Smooth muscle cell (in vitro differentiated cells): ENCODE measurements at regions not wholly inside any gene's neighbourhood (a gene's known extent, or its start where the extent isn't known, plus 50 kb on each side); places are given as distances from the start of the nearest gene placed in this dataset.

ENCODE experiments used
- DNase-seq: peaks from one replicate; lab custom pipeline; 2025; ENCODE audit not compliant: unreplicated experiment; lab: John Stamatoyannopoulos, UW
- H2AFZ ChIP-seq: fragments of 200-600 bp; sonication (generic); 2 replicates; pipeline ENCODE4 v1.6.0; 2016; ENCODE audit warnings: antibody characterized with exemption, low read depth, mild to moderate bottlenecking
- H3F3A ChIP-seq: fragments of 200-600 bp; sonication (generic); 2 replicates; pipeline ENCODE4 v1.6.0; 2017; ENCODE audit warnings: antibody characterized with exemption, low read depth
- H3K27ac ChIP-seq: fragments of 200-600 bp; sonication (generic); 2 replicates; pipeline ENCODE4 v1.5.1; 2016; ENCODE audit warnings: low read depth, mild to moderate bottlenecking
- H3K27me3 ChIP-seq: fragments of 200-600 bp; sonication (generic); 2 replicates; pipeline ENCODE4 v1.6.1; 2016; ENCODE audit warnings: low read depth, mild to moderate bottlenecking
- H3K36me3 ChIP-seq: fragments of 200-600 bp; sonication (generic); 2 replicates; pipeline ENCODE4 v1.5.1; 2016; ENCODE audit warnings: low read depth
- H3K4me1 ChIP-seq: fragments of 200-600 bp; sonication (generic); 2 replicates; pipeline ENCODE4 v1.5.1; 2016; ENCODE audit warnings: low read depth
- H3K4me2 ChIP-seq: fragments of 200-600 bp; sonication (generic); 2 replicates; pipeline ENCODE4 v1.6.0; 2016; ENCODE audit warnings: mild to moderate bottlenecking
- H3K4me3 ChIP-seq: fragments of 200-600 bp; sonication (generic); 2 replicates; pipeline ENCODE4 v1.5.1; 2016; ENCODE audit warnings: mild to moderate bottlenecking
- H3K79me2 ChIP-seq: fragments of 200-600 bp; sonication (generic); 2 replicates; pipeline ENCODE4 v1.6.0; 2016; ENCODE audit warnings: low read depth, mild to moderate bottlenecking
- H3K9ac ChIP-seq: fragments of 200-600 bp; sonication (generic); 2 replicates; pipeline ENCODE4 v1.6.0; 2016; ENCODE audit warnings: low read depth
- H3K9me3 ChIP-seq: fragments of 200-600 bp; sonication (generic); replicated peaks from 2 replicates; pipeline ENCODE4 v1.5.1; 2016; ENCODE audit warnings: low read depth
- H4K20me1 ChIP-seq: fragments of 200-600 bp; sonication (generic); 2 replicates; pipeline ENCODE4 v1.6.0; 2016; ENCODE audit warnings: low read depth
- CTCF ChIP-seq: fragments of 200-600 bp; sonication (generic); IDR thresholded peaks from 2 replicates; pipeline ENCODE4 v1.5.1; 2017; ENCODE audit warnings: borderline replicate concordance, mild to moderate bottlenecking, antibody characterized with exemption; ENCODE audit not compliant: insufficient read depth, poor library complexity, severe bottlenecking
- WGBS: methylation state at CpG from one replicate; pipeline ENCODE4 v1.1.7; 2016; ENCODE audit warnings: low lambda C conversion rate; 5-methylcytosine and 5-hydroxymethylcytosine counted together

- no peaks in the 10 kb centered on the region for H3K9me3 ChIP-seq
- no peaks in the 10 kb centered on the region for H3K36me3 ChIP-seq
- H3K27ac ChIP-seq, result no peak overlapping the region
- H2AFZ ChIP-seq, result no peak overlapping the region
- H3K27me3 ChIP-seq, result no peaks in the 10 kb centered on the region
- H3K4me1 ChIP-seq, result no peaks in the 10 kb centered on the region
- no peak overlapping the region for H3K4me3 ChIP-seq
- DNase-seq, result no peak
- 87% methylated on average over 1 of the region's 1 CpG for WGBS
- no peaks in the 10 kb centered on the region for H4K20me1 ChIP-seq
- no peaks in the 10 kb centered on the region for H3F3A ChIP-seq
- no peak overlapping the region for H3K4me2 ChIP-seq
- no peak for TF ChIP-seq CTCF
- no peak overlapping the region for H3K9ac ChIP-seq
- H3K79me2 ChIP-seq, result no peaks in the 10 kb centered on the region
These were observed 330.6 kb upstream of the MEF2C start for GRCh38 chr5:89213573-89213972.

GRCh38 chr5:89211836-89212235, 328.9 kb upstream of the MEF2C start:
- Histone ChIP-seq H3K36me3 (no peaks in the 10 kb centered on the region), H3K4me2 (peak overlapping the region; percentile 8), H2AFZ (peak overlapping the region; percentile 2), H3K9me3 (no peaks in the 10 kb centered on the region), H4K20me1 (no peaks in the 10 kb centered on the region), H3K9ac (no peak overlapping the region), H3F3A (no peaks in the 10 kb centered on the region), H3K4me3 (no peak overlapping the region), H3K4me1 (no peaks in the 10 kb centered on the region), H3K27me3 (no peaks in the 10 kb centered on the region), H3K27ac (peak overlapping the region; percentile 58), H3K79me2 (no peaks in the 10 kb centered on the region)
- no peak for TF ChIP-seq CTCF
- 16% methylated on average over 2 of the region's 2 CpGs for WGBS
- DNase-seq, result no peak

- H3F3A ChIP-seq, result no peaks in the 10 kb centered on the region
- no peaks in the 10 kb centered on the region for H3K79me2 ChIP-seq
- H3K4me1 ChIP-seq, result no peaks in the 10 kb centered on the region
- WGBS, result 52% methylated on average over 2 of the region's 2 CpGs
- no peaks in the 10 kb centered on the region for H3K36me3 ChIP-seq
- no peak for DNase-seq
- H2AFZ ChIP-seq, result no peak overlapping the region
- no peak overlapping the region for H3K9ac ChIP-seq
- no peak overlapping the region for H3K27ac ChIP-seq
- no peak overlapping the region for H3K4me3 ChIP-seq
- H3K4me2 ChIP-seq, result no peak overlapping the region
- no peak for TF ChIP-seq CTCF
- no peaks in the 10 kb centered on the region for H3K27me3 ChIP-seq
- H4K20me1 ChIP-seq, result no peaks in the 10 kb centered on the region
- no peaks in the 10 kb centered on the region for H3K9me3 ChIP-seq
These were observed 325.8 kb upstream of the MEF2C start for GRCh38 chr5:89208811-89209210.

GRCh38 chr5:89208392-89208791, 325.4 kb upstream of the MEF2C start:
- H3F3A ChIP-seq, result no peaks in the 10 kb centered on the region
- no peaks in the 10 kb centered on the region for H3K36me3 ChIP-seq
- no peak for DNase-seq

More at GRCh38 chr5:89208392-89208791, 325.4 kb upstream of the MEF2C start:
- H3K27ac ChIP-seq, result no peak overlapping the region
- no peaks in the 10 kb centered on the region for H3K9me3 ChIP-seq
- no peaks in the 10 kb centered on the region for H3K4me1 ChIP-seq
- H3K27me3 ChIP-seq, result no peaks in the 10 kb centered on the region
- no peak overlapping the region for H2AFZ ChIP-seq
- no peaks in the 10 kb centered on the region for H3K79me2 ChIP-seq
- no peaks in the 10 kb centered on the region for H4K20me1 ChIP-seq
- H3K4me3 ChIP-seq, result no peak overlapping the region
- H3K9ac ChIP-seq, result no peak overlapping the region
- no peak for TF ChIP-seq CTCF
- no peak overlapping the region for H3K4me2 ChIP-seq
